ENCODE measurements at regions not wholly inside any gene's neighbourhood (a gene's known extent, or its start where the extent isn't known, plus 50 kb on each side); places are given as distances from the start of the nearest gene placed in this dataset.

DNA sequence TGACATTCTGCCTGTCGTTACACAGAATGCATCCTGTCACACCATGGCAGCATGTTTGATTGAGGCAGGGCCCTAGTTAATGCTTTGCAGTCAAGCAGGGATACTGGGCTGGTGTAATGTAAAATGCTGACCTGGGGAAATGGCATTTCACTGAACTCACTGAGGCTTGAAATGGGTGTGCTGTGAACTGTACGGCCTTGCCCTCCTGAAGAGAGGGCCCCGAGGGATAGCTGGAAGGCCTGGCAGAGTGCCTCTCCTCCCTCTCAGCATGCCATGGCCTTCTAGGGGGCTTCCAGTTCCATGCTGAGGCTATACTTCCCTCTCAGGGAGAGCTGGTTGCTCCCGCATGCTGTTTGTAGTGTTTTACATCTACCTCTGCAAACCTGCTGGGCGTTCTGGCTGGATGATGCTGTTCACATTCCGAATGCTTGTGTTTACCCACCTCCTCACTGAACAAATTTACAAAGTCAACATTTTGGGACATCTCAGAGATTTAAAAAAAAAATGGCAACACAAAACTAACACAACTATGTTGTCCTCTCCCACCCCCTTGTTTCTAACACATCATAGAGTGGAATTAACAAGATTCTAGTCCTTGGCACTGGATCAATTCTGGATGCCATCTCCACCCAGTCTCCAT lies 416.7 kb upstream of the CADM1 start:
- TF ChIP-seq CTCF (IDR thresholded peaks at IDR 0.05), result no peak
- intact Hi-C loops (cut with micrococcal nuclease), result no loop called here

GRCh38 chr11:115920092-115920461 lies 415.9 kb upstream of the CADM1 start:
- H3K4me3 Mint-ChIP-seq, result no peak overlapping the region
- Histone ChIP-seq H3K27me3 (ENCODE audit: control insufficient read depth, insufficient read depth, low read length) (no peaks in the 10 kb centered on the region), H3K27ac (ENCODE audit: low read length) (no peak overlapping the region), H3K4me3 (ENCODE audit: low read length) (no peak overlapping the region), H3K4me1 (ENCODE audit: control insufficient read depth, insufficient read depth, low read length) (no peaks in the 10 kb centered on the region), H3K36me3 (ENCODE audit: control insufficient read depth, insufficient read depth, low read length) (no peaks in the 10 kb centered on the region), H3K9me3 (ENCODE audit: control insufficient read depth, insufficient read depth, low read length) (no peaks in the 10 kb centered on the region)
- H3K27me3 Mint-ChIP-seq (ENCODE audit: low read depth in 2 of 2), result no peaks in the 10 kb centered on the region
- WGBS (ENCODE audit: insufficient coverage), result 80% methylated on average over 1 of the region's 1 CpG
- no peaks in the 10 kb centered on the region for H3K4me1 Mint-ChIP-seq
- DNase-seq (no peak), ATAC-seq (no peak)
- H3K9me3 Mint-ChIP-seq, result no peaks in the 10 kb centered on the region
- H3K36me3 Mint-ChIP-seq, result no peaks in the 10 kb centered on the region
- intact Hi-C loops (cut with micrococcal nuclease), result no loop called here
- no peak for TF ChIP-seq CTCF (IDR thresholded peaks at IDR 0.05)
- no peak overlapping the region for H3K27ac Mint-ChIP-seq

More for the DNA sequence above, 416.7 kb upstream of the CADM1 start:
- ATAC-seq, result no peak
- Mint-ChIP-seq H3K27ac (no peak overlapping the region), H3K36me3 (no peaks in the 10 kb centered on the region), H3K4me3 (no peak overlapping the region), H3K9me3 (no peaks in the 10 kb centered on the region), H3K27me3 (ENCODE audit: low read depth in 2 of 2) (no peaks in the 10 kb centered on the region), H3K4me1 (no peaks in the 10 kb centered on the region)
- Histone ChIP-seq H3K9me3 (ENCODE audit: control insufficient read depth, insufficient read depth, low read length) (no peaks in the 10 kb centered on the region), H3K27ac (ENCODE audit: low read length) (no peak overlapping the region), H3K36me3 (ENCODE audit: control insufficient read depth, insufficient read depth, low read length) (no peaks in the 10 kb centered on the region), H3K4me1 (ENCODE audit: control insufficient read depth, insufficient read depth, low read length) (no peaks in the 10 kb centered on the region), H3K27me3 (ENCODE audit: control insufficient read depth, insufficient read depth, low read length) (no peaks in the 10 kb centered on the region), H3K4me3 (ENCODE audit: low read length) (no peak overlapping the region)
- 81% methylated on average over 6 of the region's 6 CpGs for WGBS (ENCODE audit: insufficient coverage)
- no peak for DNase-seq

DNA sequence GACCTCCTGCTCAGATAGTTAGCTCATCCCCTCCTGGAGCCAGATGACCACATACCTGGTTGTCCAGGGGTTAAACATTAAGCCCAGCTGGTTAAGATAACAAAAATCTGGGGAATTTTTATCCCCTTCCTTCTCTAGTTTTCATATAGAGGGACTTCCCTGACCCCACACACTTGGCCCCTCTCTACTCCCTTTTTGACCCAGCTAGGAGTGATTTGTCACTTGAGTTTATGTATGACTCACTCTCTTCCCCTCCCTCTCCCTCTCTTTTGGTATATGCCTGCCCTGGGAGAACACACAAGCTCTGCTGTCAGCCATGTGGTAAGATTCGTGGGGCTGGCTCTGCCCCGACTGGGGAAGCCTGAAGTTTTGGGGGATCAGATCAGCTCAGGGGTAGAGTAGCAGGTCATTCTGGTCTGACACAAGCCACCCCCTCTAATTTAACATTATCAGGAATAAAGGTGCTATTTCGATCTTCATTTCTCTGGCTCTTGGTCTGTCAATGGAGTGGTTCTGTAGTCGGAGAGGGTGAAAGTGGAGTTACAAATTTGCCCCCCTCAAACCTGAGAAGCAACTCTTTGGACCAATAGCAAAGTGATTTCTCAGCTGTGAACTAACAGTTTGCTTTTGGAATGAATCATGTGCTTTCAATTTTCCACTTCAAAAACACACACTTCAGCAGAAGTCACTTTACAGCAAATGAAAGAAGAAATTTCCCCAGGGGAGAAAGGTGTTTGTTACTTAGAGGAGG lies 415.3 kb upstream of the CADM1 start:
- H3K27me3 Mint-ChIP-seq (ENCODE audit: low read depth in 2 of 2), result no peaks in the 10 kb centered on the region
- H3K4me3 ChIP-seq (ENCODE audit: low read length), result no peak overlapping the region
- no peaks in the 10 kb centered on the region for H3K9me3 Mint-ChIP-seq
- WGBS (ENCODE audit: insufficient coverage), result 61% methylated on average over 4 of the region's 4 CpGs
- no peak for TF ChIP-seq CTCF (IDR thresholded peaks at IDR 0.05)
- H3K27ac ChIP-seq (ENCODE audit: low read length), result no peak overlapping the region
- H3K36me3 ChIP-seq (ENCODE audit: control insufficient read depth, insufficient read depth, low read length), result no peaks in the 10 kb centered on the region
- no peaks in the 10 kb centered on the region for H3K4me1 ChIP-seq (ENCODE audit: control insufficient read depth, insufficient read depth, low read length)
- H3K9me3 ChIP-seq (ENCODE audit: control insufficient read depth, insufficient read depth, low read length), result no peaks in the 10 kb centered on the region
- no peak overlapping the region for H3K27ac Mint-ChIP-seq
- no peaks in the 10 kb centered on the region for H3K36me3 Mint-ChIP-seq
- H3K4me3 Mint-ChIP-seq, result no peak overlapping the region
- intact Hi-C loops (cut with micrococcal nuclease), result no loop called here
- no peaks in the 10 kb centered on the region for H3K4me1 Mint-ChIP-seq
- DNase-seq (no peak), ATAC-seq (no peak)
- no peaks in the 10 kb centered on the region for H3K27me3 ChIP-seq (ENCODE audit: control insufficient read depth, insufficient read depth, low read length)

DNA sequence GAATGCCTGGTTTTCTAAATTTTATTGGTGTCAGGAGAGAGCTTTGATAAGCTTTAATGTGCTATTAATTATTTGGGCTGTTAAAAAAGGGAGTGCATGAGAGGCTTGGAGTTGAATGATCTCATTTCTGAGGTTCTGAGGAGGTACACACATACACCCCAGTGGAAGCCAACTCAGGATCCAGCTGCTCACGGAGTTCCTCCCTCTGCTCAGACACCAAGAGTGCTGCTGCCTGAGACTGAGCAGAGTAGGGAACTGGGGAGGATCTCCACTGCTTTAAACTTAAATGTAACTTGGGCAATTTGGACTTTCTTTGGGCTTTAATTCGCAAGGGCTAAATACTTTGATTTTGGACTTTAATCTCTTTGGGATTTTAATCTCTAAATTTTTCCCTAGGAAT lies 414.4 kb upstream of the CADM1 start:
- no peak overlapping the region for H3K4me3 ChIP-seq (ENCODE audit: low read length)
- Mint-ChIP-seq H3K4me3 (no peak overlapping the region), H3K9me3 (no peaks in the 10 kb centered on the region), H3K27me3 (ENCODE audit: low read depth in 2 of 2) (no peaks in the 10 kb centered on the region), H3K4me1 (no peaks in the 10 kb centered on the region), H3K36me3 (no peaks in the 10 kb centered on the region), H3K27ac (no peak overlapping the region)
- no peak overlapping the region for H3K27ac ChIP-seq (ENCODE audit: low read length)
- H3K27me3 ChIP-seq (ENCODE audit: control insufficient read depth, insufficient read depth, low read length), result no peaks in the 10 kb centered on the region
- ATAC-seq, result no peak
- H3K9me3 ChIP-seq (ENCODE audit: control insufficient read depth, insufficient read depth, low read length), result no peaks in the 10 kb centered on the region
- no peak for TF ChIP-seq CTCF (IDR thresholded peaks at IDR 0.05)
- 82% methylated on average over 1 of the region's 2 CpGs for WGBS (ENCODE audit: insufficient coverage)
- no peak for DNase-seq
- no peaks in the 10 kb centered on the region for H3K36me3 ChIP-seq (ENCODE audit: control insufficient read depth, insufficient read depth, low read length)
- H3K4me1 ChIP-seq (ENCODE audit: control insufficient read depth, insufficient read depth, low read length), result no peaks in the 10 kb centered on the region
- intact Hi-C loops (cut with micrococcal nuclease), result no loop called here
